ENCODE measurements at regions not wholly inside any gene's neighbourhood (a gene's known extent, or its start where the extent isn't known, plus 50 kb on each side); places are given as distances from the start of the nearest gene placed in this dataset.
"Not testable (repeated sequence)": the region's sequence is repeated elsewhere in the genome, so short reads cannot be mapped to it uniquely, and the experiment has no call there.

- no peak for DNase-seq (ENCODE audit: extremely low spot score)
- POLR2A ChIA-PET, result no interaction called here
- TF ChIP-seq SUZ12 (IDR thresholded peaks at IDR 0.05) (no peak), BHLHE40 (IDR thresholded peaks at IDR 0.05; ENCODE audit: borderline replicate concordance) (no peak), CTBP1 (IDR thresholded peaks at IDR 0.05; ENCODE audit: borderline replicate concordance) (no peak), TARDBP (IDR thresholded peaks at IDR 0.05) (no peak), NFRKB (IDR thresholded peaks at IDR 0.05) (no peak), FOXK2 (IDR thresholded peaks at IDR 0.05) (no peak), ELF4 (IDR thresholded peaks at IDR 0.05) (no peak), FOXM1 (IDR thresholded peaks at IDR 0.05; ENCODE audit: borderline replicate concordance) (no peak), L3MBTL2 (conservative IDR thresholded peaks at IDR 0.05) (no peak), LEF1 (IDR thresholded peaks at IDR 0.05; ENCODE audit: borderline replicate concordance) (no peak)
- CTCF ChIA-PET, result no interaction called here
Observed at GRCh38 chr17:79555543-79555942, 55.3 kb downstream of the RBFOX3 start.

DNA sequence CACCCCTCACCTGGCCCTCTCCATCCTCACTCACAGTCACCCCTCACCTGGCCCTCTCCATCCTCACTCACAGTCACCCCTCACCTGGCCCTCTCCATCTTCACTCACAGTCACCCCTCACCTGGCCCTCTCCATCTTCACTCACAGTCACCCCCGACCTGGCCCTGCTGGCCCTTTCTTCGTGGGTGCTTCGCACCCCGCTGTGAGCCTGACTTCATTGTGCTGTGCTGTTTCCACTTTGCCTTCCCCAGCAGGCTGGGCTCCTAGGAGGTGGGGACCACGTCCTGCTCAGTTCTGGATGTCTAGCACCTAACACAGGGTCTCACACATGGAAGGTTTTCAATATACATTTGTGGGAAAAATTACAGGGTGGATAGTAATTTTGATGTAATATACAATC is 56.5 kb downstream of the RBFOX3 start:
- POLR2A ChIA-PET; CTCF ChIA-PET; DNase-seq (ENCODE audit: extremely low spot score): not testable (repeated sequence)

DNA sequence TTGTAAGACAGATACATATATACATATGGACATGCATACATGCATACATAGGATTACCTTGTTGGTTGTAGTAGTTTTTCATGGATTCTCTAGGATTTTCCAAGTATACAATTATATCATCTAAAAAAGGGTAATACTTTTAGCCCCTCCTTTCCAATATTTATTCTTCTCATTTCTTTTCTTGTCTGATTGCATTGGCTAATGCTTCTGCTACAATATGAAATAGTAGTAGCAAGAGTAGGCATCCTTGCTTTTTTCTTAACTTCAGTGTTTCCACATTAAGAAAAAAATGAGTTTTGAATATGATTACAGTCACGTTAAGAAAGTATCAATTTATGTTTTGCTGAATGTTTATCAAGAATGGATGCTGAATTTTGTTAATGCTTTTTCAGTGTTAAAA is 58.0 kb downstream of the RBFOX3 start:
- TF ChIP-seq ZNF384 (IDR thresholded peaks at IDR 0.05) (no peak), SUZ12 (IDR thresholded peaks at IDR 0.05) (no peak), ARNT (IDR thresholded peaks at IDR 0.05) (no peak), FOXA1 (IDR thresholded peaks at IDR 0.05) (no peak), BHLHE40 (IDR thresholded peaks at IDR 0.05; ENCODE audit: borderline replicate concordance) (no peak), SP1 (IDR thresholded peaks at IDR 0.05) (no peak), L3MBTL2 (conservative IDR thresholded peaks at IDR 0.05) (no peak), CTBP1 (IDR thresholded peaks at IDR 0.05; ENCODE audit: borderline replicate concordance) (no peak), NFRKB (IDR thresholded peaks at IDR 0.05) (no peak), ELF4 (IDR thresholded peaks at IDR 0.05) (no peak), LEF1 (IDR thresholded peaks at IDR 0.05; ENCODE audit: borderline replicate concordance) (no peak), PKNOX1 (IDR thresholded peaks at IDR 0.05) (no peak), TARDBP (IDR thresholded peaks at IDR 0.05) (no peak)
- ChIA-PET CTCF (no interaction called here), POLR2A (no interaction called here)
- no peak for DNase-seq (ENCODE audit: extremely low spot score)

GRCh38 chr17:79552405-79552804 is 58.4 kb downstream of the RBFOX3 start:
- TF ChIP-seq ZNF384 (IDR thresholded peaks at IDR 0.05), result no peak
- TF ChIP-seq SUZ12 (IDR thresholded peaks at IDR 0.05), result no peak
- no peak for TF ChIP-seq CTBP1 (IDR thresholded peaks at IDR 0.05; ENCODE audit: borderline replicate concordance)
- no peak for TF ChIP-seq HDGF (IDR thresholded peaks at IDR 0.05; ENCODE audit: borderline replicate concordance)
- POLR2A ChIA-PET, result no interaction called here
- no peak for DNase-seq (ENCODE audit: extremely low spot score)
- CTCF ChIA-PET, result no interaction called here

GRCh38 chr17:79549141-79549915 is 61.5 kb downstream of the RBFOX3 start:
- ChIA-PET CTCF (no interaction called here), POLR2A (no interaction called here)
- TF ChIP-seq L3MBTL2 (conservative IDR thresholded peaks at IDR 0.05), result no peak
- no peak for TF ChIP-seq SP1 (IDR thresholded peaks at IDR 0.05)
- TF ChIP-seq FOXM1 (IDR thresholded peaks at IDR 0.05; ENCODE audit: borderline replicate concordance), result no peak
- no peak for TF ChIP-seq TARDBP (IDR thresholded peaks at IDR 0.05)
- DNase-seq (ENCODE audit: extremely low spot score), result no peak

- ChIA-PET POLR2A (no interaction called here), CTCF (no interaction called here)
- no peak for DNase-seq (ENCODE audit: extremely low spot score)
- TF ChIP-seq CTBP1 (IDR thresholded peaks at IDR 0.05; ENCODE audit: borderline replicate concordance) (no peak), NFRKB (IDR thresholded peaks at IDR 0.05) (no peak), ELF4 (IDR thresholded peaks at IDR 0.05) (no peak), FOXK2 (IDR thresholded peaks at IDR 0.05) (no peak), SUZ12 (IDR thresholded peaks at IDR 0.05) (no peak), BHLHE40 (IDR thresholded peaks at IDR 0.05; ENCODE audit: borderline replicate concordance) (no peak), ARNT (IDR thresholded peaks at IDR 0.05) (no peak), PKNOX1 (IDR thresholded peaks at IDR 0.05) (no peak), L3MBTL2 (conservative IDR thresholded peaks at IDR 0.05) (no peak), FOXA1 (IDR thresholded peaks at IDR 0.05) (no peak), ZNF384 (IDR thresholded peaks at IDR 0.05) (no peak), HDGF (IDR thresholded peaks at IDR 0.05; ENCODE audit: borderline replicate concordance) (no peak), TARDBP (IDR thresholded peaks at IDR 0.05) (no peak), SP1 (IDR thresholded peaks at IDR 0.05) (no peak)
Observed at GRCh38 chr17:79548116-79548515, 62.7 kb downstream of the RBFOX3 start.

DNA sequence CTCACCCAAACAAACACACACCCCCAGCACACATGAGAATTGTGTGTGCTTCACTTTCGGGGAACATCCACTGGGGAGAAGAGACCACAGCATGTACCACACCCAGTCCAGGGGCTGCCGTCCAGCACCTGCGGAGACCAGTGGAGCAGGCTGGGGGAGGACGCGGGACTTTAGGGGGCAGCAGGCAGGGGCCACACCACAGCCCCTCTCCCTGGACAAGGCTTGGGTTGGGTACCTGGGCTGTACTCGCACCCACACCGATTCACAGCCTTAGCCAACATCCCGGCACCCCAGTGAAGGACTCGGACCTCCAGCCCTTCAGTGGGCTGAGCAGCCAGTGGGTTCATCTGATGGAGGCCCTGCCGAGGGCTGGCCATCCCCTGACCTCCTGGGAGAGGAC is 63.3 kb downstream of the RBFOX3 start:
- POLR2A ChIA-PET, result no interaction called here
- CTCF ChIA-PET, result no interaction called here
- TF ChIP-seq PKNOX1 (IDR thresholded peaks at IDR 0.05), result no peak
- TF ChIP-seq ZNF384 (IDR thresholded peaks at IDR 0.05), result no peak
- TF ChIP-seq HDGF (IDR thresholded peaks at IDR 0.05; ENCODE audit: borderline replicate concordance), result no peak
- TF ChIP-seq NFRKB (IDR thresholded peaks at IDR 0.05), result no peak
- TF ChIP-seq BHLHE40 (IDR thresholded peaks at IDR 0.05; ENCODE audit: borderline replicate concordance), result no peak
- TF ChIP-seq CTBP1 (IDR thresholded peaks at IDR 0.05; ENCODE audit: borderline replicate concordance), result no peak
- TF ChIP-seq L3MBTL2 (conservative IDR thresholded peaks at IDR 0.05), result no peak
- no peak for TF ChIP-seq SP1 (IDR thresholded peaks at IDR 0.05)
- no peak for TF ChIP-seq ELF4 (IDR thresholded peaks at IDR 0.05)
- TF ChIP-seq LEF1 (IDR thresholded peaks at IDR 0.05; ENCODE audit: borderline replicate concordance), result no peak
- TF ChIP-seq SUZ12 (IDR thresholded peaks at IDR 0.05), result no peak
- TF ChIP-seq FOXK2 (IDR thresholded peaks at IDR 0.05), result no peak
- TF ChIP-seq ARNT (IDR thresholded peaks at IDR 0.05), result no peak
- TF ChIP-seq FOXA1 (IDR thresholded peaks at IDR 0.05), result no peak
- no peak for DNase-seq (ENCODE audit: extremely low spot score)

- CTCF ChIA-PET, POLR2A ChIA-PET: not testable (repeated sequence)
Observed at GRCh38 chr17:79547171-79547570, 63.7 kb downstream of the RBFOX3 start.

More at GRCh38 chr17:79547171-79547570, 63.7 kb downstream of the RBFOX3 start:
- DNase-seq (ENCODE audit: extremely low spot score), result not testable (repeated sequence)
